HG03135 (cell line): ENCODE measurements at regions not wholly inside any gene's neighbourhood (a gene's known extent, or its start where the extent isn't known, plus 50 kb on each side); places are given as distances from the start of the nearest gene placed in this dataset.
"Not testable (repeated sequence)": the region's sequence is repeated elsewhere in the genome, so short reads cannot be mapped to it uniquely, and the experiment has no call there.

ENCODE experiments used
- ATAC-seq: cut with Tn5 transposase; IDR thresholded peaks from one replicate; pipeline ENCODE4 v1.9.1; 2021; ENCODE audit warnings: mild to moderate bottlenecking, moderate library complexity; ENCODE audit not compliant: unreplicated experiment

- no peak for ATAC-seq
Measured at GRCh38 chr21:17191346-17191993, 321.4 kb upstream of the CXADR start.

GRCh38 chr21:17195351-17195750 lies 317.5 kb upstream of the CXADR start:
- no peak for ATAC-seq

GRCh38 chr21:17195976-17196375 lies 316.9 kb upstream of the CXADR start:
- ATAC-seq, result no peak

- no peak for ATAC-seq
Measured at GRCh38 chr21:17196623-17197022, 316.2 kb upstream of the CXADR start.

DNA sequence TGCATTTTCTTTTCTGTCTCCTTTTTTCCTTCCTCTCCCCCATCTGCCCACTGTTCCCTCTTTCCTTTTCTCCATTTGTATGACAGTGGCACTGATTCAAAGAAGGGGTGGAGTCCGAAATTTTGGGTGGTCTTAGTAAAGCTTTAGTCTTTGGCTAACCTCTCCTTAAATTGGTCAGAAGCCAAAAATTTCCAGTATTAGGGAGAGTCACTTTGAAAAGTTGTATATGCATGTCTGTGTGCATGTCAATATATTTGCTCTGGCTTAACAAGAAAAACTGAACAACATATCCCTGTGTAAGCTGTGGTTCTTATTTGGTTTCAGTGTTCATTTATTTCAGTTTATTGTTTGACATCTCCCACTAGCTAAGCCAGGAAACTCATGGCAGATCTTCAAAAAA lies 314.8 kb upstream of the CXADR start:
- ATAC-seq, result no peak

DNA sequence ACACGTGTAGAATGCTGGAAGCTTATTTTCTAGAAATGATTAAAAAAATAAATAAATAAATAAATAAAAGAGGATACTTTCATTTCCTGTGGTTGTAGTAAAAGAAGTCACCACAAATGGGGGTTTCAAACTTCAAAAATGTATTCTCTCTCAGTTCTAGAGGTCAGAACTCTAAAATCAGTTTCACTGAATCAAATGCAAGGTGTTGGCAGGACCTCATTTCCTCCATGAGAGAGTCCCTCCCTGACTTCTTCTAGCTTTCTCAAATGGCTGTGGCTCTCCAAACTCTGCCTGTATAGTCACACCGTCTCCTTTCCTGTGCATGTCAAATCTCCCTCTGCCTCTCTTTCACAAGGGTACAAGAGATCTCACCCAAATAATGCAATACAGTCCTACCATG lies 312.6 kb upstream of the CXADR start:
- ATAC-seq, result no peak

DNA sequence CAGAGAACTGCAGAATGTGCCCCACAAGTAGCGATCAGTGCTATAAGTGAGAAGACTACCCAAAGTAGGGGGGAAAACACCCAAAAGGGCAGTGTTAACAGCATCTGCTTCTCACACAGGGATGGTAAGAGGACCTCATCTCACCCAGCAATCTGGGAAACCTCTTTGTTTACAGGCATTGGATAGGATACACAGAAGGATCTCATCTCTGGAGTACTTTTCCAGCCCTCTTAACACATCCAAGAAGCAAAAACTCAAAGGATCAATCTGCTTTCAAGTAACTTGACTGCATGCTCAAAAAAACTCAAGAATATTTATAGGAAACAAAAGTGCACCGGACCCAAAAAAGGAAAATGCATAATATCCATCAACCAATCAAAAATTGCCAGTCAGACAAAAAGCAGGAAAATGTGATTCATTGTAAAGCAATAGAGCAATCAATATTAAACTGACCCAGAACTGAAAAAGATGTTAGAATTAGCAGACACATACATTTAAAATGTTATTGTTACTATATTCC lies 311.0 kb upstream of the CXADR start:
- no peak for ATAC-seq

DNA sequence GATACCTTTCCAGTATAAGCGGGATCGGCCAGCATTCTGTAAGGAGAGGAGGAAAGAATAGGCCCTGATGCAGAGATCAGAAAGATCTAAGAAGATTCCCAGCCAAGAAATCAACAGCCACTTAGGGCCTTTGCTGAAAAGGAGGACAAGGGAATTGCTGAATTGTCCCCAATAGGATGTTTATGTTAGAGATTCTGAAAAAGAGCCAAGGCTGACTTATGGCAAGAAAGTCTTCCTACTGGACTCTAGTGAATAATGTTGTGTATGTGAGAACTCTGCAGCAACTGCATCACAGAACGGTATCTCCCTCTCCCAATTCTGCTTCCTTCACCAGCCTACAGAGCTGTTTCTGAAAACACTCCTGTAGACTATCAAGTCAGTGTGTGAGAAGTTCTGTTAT lies 298.0 kb upstream of the CXADR start:
- no peak for ATAC-seq

DNA sequence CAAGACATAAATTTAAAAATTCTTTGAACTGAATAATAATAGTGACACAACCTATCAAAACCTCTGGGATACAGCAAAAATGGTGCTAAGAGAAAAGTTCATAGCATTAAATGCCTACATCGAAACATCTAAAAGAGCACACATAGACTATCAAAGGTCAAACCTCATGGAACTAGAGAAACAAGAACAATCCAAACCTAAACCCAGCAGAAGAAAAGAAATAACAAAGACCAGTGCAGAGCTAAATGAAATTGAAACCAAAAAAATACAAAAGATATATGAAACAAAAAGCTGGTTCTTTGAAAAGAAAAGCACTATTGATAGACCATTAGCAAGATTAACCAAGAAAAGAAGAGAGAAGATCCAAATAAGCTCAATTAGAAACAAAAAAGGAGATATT lies 293.8 kb upstream of the CXADR start:
- not testable (repeated sequence) for ATAC-seq

- ATAC-seq, result no peak
Measured at GRCh38 chr21:17231124-17231523, 281.7 kb upstream of the CXADR start.

GRCh38 chr21:17231771-17232170 lies 281.1 kb upstream of the CXADR start:
- ATAC-seq, result no peak

- ATAC-seq, result no peak
Measured at GRCh38 chr21:17238468-17238867, 274.4 kb upstream of the CXADR start.

GRCh38 chr21:17250778-17251241 lies 262.0 kb upstream of the CXADR start:
- no peak for ATAC-seq

DNA sequence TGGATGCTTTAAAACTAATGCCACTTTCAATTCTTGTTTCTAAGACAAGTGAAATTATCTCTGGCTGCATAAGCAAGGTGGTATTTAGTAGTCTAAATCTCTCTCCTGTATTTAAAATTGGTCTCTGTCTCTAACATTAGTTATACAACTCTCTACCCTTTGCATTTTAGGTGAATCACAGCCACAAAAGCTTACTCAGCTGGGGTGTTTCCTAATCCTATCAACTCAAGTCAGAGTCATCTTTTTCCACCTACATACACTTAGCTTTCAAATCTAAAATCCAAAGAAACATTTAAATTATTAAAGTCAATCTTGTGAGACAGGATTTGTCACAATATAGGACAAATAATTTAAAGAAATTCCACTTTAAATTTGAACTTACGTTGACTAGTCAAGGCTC lies 255.1 kb upstream of the CXADR start:
- ATAC-seq, result no peak

GRCh38 chr21:17264182-17264581 lies 248.7 kb upstream of the CXADR start:
- ATAC-seq, result no peak

- ATAC-seq, result no peak
Measured at GRCh38 chr21:17269760-17270159, 243.1 kb upstream of the CXADR start.

DNA sequence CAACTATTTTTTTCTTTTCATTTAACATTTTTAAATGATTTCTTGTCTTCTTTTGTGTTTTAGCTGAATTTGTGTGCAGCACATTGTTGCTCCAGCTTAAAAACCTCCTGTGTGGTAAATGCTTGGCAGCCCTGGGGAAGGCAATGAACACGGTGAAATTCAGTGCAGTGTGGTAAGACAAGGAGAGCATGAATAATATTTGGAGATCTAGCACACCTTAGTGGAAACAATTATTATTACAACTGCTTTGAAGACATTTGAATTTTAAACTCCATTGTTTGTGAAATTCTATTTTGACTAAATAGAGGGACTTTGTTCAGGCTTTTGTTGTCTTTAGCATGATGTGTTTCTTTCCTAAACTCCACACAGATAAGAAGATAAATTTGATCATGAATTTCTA lies 242.6 kb upstream of the CXADR start:
- no peak for ATAC-seq

DNA sequence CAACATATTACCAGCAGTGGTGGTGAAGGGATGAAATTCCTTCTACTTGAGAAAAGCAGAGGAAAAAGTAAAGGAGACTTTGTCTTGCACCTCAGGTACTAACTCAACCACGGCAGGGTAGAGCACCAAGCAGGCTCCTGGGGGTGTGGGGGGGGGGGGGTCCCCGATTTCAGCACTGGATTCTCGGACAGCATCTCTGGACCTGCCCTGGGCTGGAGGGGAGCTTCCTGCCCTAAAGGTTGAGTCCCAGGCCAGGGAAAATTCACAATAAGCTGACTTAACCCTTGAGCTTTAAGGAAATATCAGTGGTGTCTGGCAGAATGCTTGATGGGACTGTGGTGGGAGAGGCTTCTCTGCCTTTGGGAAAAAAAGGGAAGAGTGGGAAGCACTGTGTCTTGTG lies 233.2 kb upstream of the CXADR start:
- no peak for ATAC-seq

GRCh38 chr21:17293016-17293562 lies 219.8 kb upstream of the CXADR start:
- not testable (repeated sequence) for ATAC-seq

- ATAC-seq, result no peak
Measured at GRCh38 chr21:17295997-17296396, 216.8 kb upstream of the CXADR start.

- ATAC-seq, result not testable (repeated sequence)
Measured at GRCh38 chr21:17299576-17299975, 213.3 kb upstream of the CXADR start.

DNA sequence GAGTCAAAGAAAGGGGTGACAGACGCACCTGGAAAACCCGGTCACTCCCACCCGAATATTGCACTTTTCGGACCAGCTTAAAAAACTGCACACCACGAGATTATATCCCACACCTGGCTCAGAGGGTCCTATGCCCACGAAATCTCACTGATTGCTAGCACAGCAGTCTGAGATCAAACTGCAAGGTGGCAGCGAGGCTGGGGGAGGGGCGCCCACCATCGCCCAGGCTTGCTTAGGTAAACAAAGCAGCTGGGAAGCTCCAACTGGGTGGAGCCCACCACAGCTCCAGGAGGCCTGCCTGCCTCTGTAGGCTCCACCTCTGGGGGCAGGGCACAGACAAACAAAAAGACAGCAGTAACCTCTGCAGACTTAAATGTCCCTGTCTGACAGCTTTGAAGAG lies 185.1 kb upstream of the CXADR start:
- not testable (repeated sequence) for ATAC-seq

GRCh38 chr21:17334484-17334883 lies 178.4 kb upstream of the CXADR start:
- no peak for ATAC-seq
